ENCODE measurements at regions not wholly inside any gene's neighbourhood (a gene's known extent, or its start where the extent isn't known, plus 50 kb on each side); places are given as distances from the start of the nearest gene placed in this dataset.

- no peak for DNase-seq
Observed at GRCh38 chr15:39367596-39367995, 213.3 kb upstream of the THBS1 start.

- no peak for DNase-seq
Observed at GRCh38 chr15:39369768-39370167, 211.1 kb upstream of the THBS1 start.

GRCh38 chr15:39376371-39376909 lies 204.4 kb upstream of the THBS1 start:
- no peak for DNase-seq

GRCh38 chr15:39381517-39381916 lies 199.4 kb upstream of the THBS1 start:
- no peak for DNase-seq

DNA sequence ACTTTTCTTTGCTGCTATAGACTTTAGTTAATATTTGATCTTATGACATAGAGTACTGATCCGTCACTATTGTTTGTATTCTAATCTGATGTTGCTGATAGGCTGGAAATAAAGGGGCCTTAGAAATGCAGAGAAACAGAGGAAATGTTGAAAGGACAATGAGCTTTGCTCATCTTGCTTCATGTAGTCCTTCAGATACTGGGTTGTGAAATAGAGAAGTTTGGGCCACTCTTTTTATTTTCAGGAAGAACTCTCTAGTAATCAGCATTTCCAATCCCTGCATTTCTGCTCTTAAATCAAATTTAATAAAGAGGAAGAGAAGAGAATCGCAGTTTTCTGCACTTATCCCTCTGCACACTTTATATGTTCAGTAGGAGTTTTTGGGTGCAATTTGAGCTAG lies 192.8 kb upstream of the THBS1 start:
- DNase-seq = no peak

DNA sequence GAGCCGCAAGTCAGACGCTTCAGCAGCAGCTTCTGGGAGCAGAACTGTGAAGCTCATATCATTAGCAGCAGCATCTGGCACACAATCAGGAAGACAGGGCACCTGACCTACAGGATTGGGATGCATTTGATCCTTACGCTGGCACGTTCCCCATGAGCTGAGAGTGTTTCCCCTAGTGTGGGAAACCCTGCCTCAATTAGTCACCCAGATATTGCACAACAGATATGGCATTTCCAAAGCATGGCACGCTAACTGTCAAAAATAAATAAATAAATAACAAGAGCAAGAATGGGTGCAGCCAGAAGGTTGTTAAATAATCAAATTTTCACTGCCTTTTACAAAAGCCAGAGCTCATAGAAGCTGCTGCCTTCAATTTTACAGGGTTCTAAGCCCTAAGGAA lies 189.6 kb upstream of the THBS1 start:
- no peak for DNase-seq

DNA sequence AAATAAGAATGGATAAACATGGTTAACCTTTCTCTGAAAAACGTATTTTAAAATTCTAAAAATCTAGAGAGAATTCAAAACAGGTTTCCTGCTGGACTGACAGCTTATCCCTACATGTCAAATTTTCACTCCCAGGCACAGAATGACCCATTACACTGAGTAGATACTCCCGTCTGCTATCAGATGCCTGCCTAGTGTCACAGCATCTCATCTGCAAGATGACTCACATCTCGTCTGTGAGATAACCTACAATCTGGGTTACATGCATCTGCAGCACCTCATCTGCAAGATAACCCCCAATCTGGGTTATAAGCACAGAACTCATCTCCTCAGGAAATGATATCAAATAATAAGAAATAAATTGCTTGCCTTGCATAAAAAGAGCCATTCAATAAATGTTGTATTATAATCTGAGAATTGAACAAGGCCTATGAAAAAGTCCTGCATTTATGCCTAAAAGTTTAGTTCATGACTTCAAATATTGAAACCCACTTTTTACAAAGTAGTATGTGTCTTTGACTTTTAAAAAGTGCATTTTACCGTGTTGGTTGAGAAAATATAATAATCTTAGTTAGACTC lies 188.3 kb upstream of the THBS1 start:
- DNase-seq = no peak

DNA sequence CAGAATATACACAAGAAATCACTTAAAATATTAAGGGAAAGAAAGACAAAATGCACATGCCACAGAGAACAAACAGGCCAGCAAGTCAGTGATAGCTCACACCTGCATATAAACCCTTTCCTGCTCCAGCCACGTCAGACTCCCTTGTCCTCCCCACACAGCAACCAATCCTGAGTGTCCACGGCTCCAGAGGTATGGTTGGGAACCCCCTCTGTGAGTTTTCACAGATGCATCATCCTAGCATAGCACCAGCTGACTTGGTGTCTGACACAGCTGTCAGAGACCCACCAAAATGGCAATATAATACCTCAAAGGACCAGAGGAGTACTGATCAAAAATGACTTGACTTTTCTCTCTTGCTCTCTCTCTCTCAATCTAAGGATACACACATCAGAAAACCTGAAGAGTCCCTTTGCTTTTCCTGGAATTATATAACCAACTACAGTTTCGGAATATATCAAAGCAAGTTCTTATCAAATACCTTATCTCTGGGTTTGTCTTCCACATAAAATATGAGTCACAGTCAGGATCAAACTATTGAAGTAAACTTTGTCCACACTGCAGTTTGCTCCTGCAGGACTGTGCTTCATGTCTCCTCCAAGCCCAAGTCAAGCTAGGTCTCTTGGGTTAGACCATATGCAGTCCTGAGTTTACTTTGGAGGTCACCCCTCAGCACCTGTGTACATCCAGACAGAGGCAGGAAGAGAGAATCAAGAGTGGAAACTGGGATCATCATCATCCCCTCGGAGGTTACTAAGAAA lies 187.1 kb upstream of the THBS1 start:
- no peak for DNase-seq

DNA sequence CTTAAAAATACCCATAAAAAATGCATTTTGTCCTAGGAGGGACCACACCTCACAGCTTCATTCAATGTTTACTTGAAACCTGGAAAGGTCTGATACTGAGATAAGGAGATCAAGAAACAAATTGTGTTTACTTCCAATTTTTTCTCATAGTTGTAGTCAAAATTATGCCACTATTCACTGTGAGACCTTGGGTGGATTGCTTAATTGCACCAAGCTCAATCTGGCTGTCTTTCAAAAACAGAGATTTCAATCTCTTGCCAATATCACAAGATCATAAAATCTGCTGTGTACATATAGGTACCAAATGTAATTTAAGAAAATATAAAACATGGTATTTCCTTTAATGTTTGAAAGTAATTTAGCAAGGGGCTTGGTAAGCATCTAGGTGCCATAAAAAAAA lies 186.4 kb upstream of the THBS1 start:
- DNase-seq = no peak

DNA sequence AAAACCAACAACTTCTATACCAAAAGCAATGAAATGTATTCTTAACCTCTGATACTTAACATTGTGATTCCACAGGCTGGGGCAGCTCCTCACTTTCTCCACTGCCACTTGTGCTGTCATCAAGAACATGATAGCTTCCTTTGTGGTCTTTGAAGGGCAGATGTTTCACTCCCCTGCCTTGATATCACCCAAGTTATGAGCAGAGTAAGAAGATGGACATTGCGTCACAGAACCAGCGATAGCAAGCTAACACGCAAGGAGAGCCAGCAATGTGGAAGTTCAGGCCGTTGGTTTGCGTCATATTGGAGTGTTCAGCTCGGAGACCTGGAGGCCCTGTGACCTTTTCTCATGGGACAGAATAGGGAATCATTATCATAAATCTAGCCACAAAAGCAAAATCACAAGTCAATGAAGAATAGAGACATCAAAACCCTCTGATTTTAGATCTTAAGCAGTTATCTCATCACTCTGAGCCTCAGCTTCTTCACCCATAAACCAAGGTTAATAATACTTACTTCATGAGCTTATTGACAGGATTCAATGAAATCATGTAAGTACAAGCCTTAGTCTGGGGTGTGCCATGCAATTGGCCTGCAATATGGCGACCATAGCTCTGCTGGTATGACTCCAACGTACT lies 183.8 kb upstream of the THBS1 start:
- DNase-seq = no peak

DNA sequence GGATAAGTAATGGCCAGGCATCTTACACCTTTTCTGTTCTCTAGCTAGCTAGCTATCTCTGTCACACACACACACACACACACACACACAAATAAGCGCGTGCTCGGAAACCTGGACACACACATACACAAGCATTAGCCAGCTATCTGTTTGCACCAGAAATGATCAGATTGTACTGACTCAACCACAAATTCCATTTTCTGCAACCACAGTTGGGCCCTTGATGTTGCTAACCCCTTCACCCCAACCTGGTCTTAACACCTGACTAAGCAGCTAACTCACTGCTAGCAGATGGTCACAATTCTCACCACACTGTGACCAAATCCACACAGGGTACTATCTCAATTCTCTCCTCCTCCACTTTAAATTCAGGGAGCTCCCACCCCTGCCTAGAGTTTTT lies 183.0 kb upstream of the THBS1 start:
- DNase-seq = no peak

DNA sequence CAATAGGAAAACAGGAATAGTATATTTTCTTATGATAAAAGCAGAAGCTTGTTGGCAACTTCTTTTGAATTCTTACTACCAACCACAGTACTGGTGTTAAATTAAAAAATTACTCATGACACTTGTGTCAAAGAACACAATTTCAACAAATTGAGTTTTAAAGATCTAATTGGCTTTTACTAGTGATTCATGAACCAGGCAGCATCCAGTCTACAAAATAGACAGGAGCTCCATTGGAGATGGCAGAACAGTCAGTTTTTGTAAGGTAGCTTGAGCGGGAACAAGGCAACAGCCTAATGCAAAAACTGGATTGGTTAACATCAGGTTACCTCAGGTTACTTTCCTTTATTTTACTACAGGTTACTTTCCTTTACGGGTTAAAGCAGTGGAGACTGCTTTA lies 181.3 kb upstream of the THBS1 start:
- no peak for DNase-seq

DNA sequence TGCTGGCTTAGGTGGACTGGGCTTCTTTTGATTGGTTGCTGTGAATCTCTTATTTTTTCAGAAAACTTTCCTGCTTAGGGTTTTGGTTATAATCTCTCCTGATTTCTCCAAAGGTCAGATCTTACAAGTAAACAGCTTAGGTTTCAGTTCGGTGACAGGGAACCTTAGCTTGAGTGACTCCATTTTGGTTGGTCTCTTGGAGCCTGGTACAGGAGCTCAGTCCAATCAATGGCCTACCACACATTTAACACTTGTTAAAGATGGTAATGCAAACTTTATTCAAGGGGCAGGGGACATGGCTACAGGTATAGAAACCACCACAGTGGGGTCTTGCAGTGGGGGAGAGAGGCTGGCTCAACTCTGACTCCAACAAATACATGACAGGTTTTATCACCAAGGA lies 180.9 kb upstream of the THBS1 start:
- no peak for DNase-seq

DNA sequence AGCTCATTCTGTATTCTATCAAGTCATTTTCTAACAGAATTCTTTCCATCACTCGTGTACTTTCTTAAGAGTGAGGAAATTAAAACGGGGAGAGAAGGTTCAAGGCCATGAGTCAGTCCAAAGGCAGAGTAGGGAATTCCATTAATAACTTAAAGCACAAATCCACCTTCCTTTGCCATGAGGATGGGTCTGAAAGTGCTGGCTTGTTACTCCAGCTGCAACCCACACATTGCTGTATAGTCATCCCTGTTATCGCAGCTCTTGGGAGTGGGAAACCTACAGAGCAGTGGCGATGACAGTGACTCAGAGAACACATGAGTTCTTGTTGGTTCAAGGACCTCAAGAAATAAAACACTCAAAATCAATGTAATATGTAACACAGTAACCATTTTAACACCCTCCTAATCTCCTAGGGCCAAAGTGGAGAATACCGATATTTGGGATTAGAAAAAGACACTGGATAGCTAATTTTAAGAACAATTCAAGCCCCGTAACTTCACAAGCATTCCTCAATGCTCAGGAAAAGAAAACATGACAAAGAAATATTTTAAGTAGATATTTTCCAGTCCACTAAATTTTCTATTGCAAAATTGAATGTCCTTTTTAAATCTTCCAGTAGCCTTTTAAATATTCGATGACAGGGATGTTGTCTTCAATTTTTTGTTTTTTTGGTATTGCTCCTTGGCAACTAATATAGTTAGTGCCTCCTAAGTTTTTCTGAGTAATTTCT lies 179.9 kb upstream of the THBS1 start:
- DNase-seq = no peak

DNA sequence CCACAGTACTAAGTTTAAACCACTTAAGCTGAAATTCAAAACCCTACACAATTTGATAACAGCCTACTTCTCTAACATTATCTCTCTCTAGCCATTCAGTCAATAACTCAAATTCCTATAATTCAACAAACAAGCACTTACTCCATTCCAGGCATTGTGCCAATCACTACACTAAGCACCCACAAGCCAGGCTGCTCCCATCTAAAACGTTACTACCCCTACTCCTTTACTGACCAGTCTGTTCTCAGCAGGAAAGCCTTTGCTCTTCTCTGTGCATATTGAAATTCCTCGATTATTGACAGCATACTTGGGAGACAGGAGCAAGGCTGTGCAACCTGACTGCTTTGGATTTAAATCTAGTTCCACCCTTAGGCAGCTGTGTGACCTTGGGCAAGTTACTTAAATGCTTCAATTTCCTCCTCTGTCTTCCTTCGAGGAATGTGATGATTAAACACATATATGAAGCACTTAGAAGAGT lies 177.2 kb upstream of the THBS1 start:
- no peak for DNase-seq

GRCh38 chr15:39404767-39405181 lies 176.1 kb upstream of the THBS1 start:
- no peak for DNase-seq

GRCh38 chr15:39406485-39406884 lies 174.4 kb upstream of the THBS1 start:
- DNase-seq = no peak

DNA sequence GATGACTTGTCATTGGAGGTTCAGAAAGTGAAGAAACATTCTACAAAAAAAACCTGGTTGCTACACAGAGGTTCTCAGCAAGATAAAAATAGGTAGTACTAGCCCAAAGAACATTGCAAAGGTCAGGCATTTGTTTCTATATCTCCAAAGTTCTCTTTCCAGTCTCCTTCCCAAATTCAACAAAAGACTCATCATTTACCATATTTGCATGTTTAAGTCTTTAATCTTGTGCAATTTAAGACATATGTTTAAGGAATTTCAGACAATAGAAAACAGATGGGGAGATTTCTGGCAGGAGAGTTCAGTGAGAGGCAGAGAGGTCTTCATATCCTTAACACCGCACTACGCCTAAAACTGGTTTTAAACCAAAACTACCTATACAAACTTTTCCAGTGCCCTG lies 173.8 kb upstream of the THBS1 start:
- no peak for DNase-seq

- no peak for DNase-seq
Observed at GRCh38 chr15:39409876-39410530, 170.9 kb upstream of the THBS1 start.

DNA sequence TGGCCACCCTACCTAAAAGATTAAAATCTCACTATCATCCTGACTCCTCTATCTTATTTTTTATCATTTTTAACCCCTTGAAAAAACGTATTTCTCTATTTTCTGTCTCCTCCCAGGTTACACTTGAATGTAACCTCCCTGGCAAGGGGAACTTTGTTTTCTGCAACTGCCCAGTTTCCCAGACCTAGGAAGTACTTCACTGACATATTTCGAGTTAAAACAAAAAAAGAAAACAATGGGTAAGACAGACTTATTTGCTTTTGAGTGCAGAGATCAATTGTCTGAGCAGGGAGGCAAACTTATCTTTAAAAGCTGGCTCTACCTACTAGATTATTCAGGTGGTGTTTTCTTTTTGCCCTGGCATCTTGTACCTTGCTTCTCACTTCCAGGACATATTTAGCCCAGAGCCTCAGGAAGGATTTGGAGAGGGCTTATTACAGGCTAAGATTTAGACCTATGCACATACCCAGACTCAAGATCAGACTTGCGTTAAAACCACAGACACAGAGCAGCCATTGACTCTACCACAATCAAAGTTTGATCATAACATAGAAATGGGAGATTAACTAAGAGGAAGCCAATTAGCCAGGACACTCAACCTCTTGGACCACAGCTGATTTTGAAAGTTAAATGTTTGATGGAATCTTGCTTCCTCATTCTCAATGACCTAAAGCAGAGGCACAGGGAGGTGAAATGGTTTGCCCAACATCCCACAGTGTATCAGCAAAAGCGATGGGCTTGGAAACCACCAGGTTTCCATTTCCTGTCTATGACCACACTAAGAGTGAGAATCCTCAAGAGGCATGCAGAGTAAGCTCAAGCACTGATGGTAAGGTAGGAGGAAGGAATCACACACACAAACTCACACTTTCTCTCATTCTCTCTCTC lies 169.5 kb upstream of the THBS1 start:
- DNase-seq = no peak

GRCh38 chr15:39413558-39413957 lies 167.3 kb upstream of the THBS1 start:
- DNase-seq = no peak

- DNase-seq = no peak
Observed at GRCh38 chr15:39414201-39414600, 166.7 kb upstream of the THBS1 start.
